ENCODE measurements at regions not wholly inside any gene's neighbourhood (a gene's known extent, or its start where the extent isn't known, plus 50 kb on each side); places are given as distances from the start of the nearest gene placed in this dataset.

DNA sequence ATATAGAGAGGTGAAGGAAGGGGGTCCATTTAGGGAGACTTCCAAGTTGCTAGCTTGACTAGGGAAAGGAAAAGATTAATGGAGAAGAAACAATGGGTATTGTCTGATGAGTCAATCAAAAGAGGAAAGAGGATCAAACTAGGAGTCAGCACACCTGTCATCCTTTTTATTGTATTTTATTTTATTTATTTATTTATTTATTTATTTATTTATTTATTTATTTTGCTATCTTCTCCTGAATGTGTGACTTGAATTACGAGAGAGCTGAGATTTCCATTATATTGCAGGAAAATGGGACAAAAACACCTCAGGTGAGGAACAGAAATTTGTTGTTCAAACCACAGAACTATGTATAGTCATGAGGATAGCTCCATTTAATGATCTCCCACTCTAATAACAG lies 58.9 kb downstream of the NUDT11 start:
- DNase-seq (no peak), ATAC-seq (ENCODE audit: poor library complexity) (no peak)
- intact Hi-C loops (cut with DNase I), result no loop called here

- no peak for DNase-seq
- no peak for ATAC-seq (ENCODE audit: poor library complexity)
- intact Hi-C loops (cut with DNase I), result no loop called here
These were observed 61.3 kb downstream of the NUDT11 start for GRCh38 chrX:51435101-51435500.

DNA sequence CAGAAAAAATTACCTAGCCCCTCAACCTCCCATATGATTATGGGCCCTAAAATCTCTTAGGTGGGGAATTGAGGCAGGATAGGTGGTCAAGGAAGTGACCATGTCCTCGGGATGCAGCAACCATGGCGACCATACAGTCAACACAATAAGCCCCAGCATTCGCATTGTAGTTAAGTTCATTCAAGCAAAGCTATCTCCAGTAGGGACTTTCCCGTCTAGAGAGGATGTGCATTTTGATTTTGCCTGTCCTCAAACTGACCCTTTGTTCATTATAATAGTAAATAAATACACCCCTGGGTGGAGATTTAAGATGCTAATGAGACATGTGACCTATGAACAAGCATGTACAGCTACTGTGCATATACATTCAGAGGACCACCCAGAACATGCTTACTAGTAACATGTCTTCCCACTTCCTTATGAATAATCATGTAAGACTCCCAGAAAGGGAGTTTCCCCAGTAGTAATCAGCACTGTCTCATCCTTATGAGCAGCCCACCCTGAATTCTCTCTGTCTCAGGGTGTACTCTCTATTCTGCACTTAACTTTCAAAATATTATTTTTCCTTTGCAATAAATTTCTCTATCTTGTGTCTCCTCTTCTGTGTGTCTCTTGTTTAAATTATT lies 74.3 kb downstream of the NUDT11 start:
- no peak for DNase-seq
- intact Hi-C loops (cut with DNase I), result no loop called here
- no peak for ATAC-seq (ENCODE audit: poor library complexity)

- DNase-seq, result no peak
- intact Hi-C loops (cut with DNase I), result no loop called here
- ATAC-seq (ENCODE audit: poor library complexity), result no peak
These were observed 75.8 kb downstream of the NUDT11 start for GRCh38 chrX:51420610-51421009.

DNA sequence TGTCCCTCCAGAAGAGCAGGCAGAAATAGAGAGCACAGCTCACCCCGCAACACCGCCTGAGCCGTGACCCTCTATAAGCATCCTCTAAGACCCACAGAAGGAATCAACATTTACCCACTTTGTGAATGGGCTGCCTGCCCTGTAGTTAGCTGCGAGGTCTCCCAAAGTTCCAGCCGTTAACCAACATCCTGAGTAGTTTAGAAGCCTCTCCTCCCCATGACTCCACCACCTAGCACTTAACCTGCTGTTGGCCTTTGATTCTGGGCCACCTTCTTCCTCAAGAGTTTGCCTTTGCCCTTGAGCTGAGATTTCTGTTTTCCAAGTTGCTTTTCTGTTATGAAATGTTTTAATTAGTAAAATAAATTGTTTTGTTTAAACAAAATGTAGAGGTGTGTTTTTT lies 75.8 kb downstream of the NUDT10 start:
- ATAC-seq (ENCODE audit: poor library complexity) (no peak), DNase-seq (no peak)
- intact Hi-C loops (cut with DNase I), result loop anchor here (10.0 kb wide), 1 partner anchor 64 kb away; no protein-coding TSS in a partner anchor

GRCh38 chrX:51407520-51408409 lies 75.1 kb downstream of the NUDT10 start:
- no peak for ATAC-seq (ENCODE audit: poor library complexity)
- no peak for DNase-seq
- intact Hi-C loops (cut with DNase I), result loop anchor here (10.0 kb wide), 1 partner anchor 63 kb away; no protein-coding TSS in a partner anchor

GRCh38 chrX:51406688-51407519 lies 74.3 kb downstream of the NUDT10 start:
- DNase-seq (no peak), ATAC-seq (ENCODE audit: poor library complexity) (no peak)

DNA sequence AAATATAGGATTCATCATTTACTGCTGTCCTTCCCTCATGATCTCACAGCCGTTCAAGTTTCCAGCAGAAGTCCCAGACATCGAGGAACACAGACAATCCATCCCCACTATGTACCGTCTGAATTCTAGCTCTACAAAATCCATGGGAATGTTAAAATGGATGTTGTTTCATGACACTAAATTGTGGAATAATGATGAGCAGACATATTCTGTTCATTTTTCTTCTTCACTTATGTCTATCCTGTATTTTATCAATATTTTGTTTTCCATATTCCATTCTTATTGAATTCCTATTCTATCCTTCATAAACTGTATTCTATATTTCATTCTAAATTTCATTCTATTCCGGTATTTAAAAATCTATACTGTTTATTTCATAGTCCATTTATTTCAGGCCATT lies 71.8 kb downstream of the NUDT10 start:
- ATAC-seq (ENCODE audit: poor library complexity), result no peak
- DNase-seq, result no peak
- intact Hi-C loops (cut with DNase I), result loop anchor here (10.0 kb wide), 1 partner anchor 60 kb away; no protein-coding TSS in a partner anchor

More at GRCh38 chrX:51406688-51407519, 74.3 kb downstream of the NUDT10 start:
- intact Hi-C loops (cut with DNase I), result loop anchor here (10.0 kb wide), 1 partner anchor 62 kb away; no protein-coding TSS in a partner anchor

DNA sequence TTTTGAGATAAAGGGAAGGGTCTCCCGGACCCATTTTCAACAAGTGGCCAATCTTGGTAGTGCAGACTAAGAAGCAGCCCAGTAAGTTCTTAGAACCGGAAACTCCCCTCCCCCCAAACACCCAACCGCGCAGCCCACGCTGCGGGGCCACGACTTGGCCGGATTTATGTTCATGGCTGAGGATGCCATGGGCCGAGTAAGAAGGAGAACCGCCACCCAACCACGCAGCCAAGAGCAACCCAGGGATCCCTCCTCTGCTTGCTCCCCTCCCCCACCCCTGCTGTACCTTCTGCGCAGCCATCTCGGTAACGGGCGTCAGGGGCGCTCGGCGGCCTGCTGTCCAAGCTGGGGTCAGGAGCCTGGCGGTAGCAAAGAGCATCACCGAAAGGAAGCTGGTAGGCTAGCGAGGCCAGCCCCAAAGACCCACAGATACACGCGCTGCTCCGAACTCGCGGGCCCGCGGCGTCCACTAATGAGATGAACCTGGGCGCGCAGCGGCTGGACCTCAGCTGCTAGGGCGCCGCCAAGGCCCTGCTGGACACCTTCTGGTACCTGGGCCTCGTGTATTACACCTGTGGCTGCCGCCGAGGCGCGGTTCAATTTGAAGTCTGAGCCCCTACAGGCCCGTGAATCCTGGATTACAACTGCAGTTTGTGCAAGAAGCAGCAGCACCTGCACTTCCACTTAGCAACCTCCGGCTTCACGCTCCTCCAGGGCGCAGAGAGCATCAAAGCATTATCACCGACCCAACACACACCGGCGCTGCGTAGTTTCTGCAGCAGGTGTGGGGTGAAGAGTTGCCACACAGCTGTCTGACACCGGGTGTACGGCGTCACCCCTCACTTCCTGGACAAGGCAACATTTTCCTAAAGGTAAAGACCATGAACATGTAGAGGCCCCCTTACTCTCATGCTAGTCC lies 63.4 kb downstream of the NUDT10 start:
- ATAC-seq (ENCODE audit: poor library complexity) (no peak), DNase-seq (peak; percentile 31)
- intact Hi-C loops (cut with DNase I), result no loop called here

GRCh38 chrX:51395480-51395809 lies 62.8 kb downstream of the NUDT10 start:
- DNase-seq (no peak), ATAC-seq (ENCODE audit: poor library complexity) (no peak)
- intact Hi-C loops (cut with DNase I), result no loop called here

Data from Right ventricle myocardium superior (tissue), 1 donor.